ENCODE measurements at regions not wholly inside any gene's neighbourhood (a gene's known extent, or its start where the extent isn't known, plus 50 kb on each side); places are given as distances from the start of the nearest gene placed in this dataset.
"Not testable (repeated sequence)": the region's sequence is repeated elsewhere in the genome, so short reads cannot be mapped to it uniquely, and the experiment has no call there.

DNA sequence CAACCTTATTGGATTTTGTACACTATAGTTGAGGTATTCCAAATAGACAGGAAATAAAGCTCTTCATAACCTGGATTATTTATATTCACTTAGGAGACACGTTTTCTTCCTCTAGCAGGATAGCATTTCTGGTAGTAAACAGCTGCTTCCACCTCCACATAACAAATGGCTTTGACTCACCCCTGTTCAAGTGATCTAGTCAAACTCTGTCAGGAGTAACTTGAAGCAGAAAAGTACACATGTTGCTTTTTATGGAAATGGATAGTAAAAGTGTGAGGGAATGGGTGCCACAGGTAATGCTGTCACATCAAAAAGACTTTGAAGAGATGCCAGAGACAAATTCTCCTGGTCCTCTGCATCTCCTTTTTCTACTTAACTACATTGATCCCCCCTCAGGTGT is 258.7 kb upstream of the SLC7A11 start:
- no peak for DNase-seq (ENCODE audit: low read depth)

DNA sequence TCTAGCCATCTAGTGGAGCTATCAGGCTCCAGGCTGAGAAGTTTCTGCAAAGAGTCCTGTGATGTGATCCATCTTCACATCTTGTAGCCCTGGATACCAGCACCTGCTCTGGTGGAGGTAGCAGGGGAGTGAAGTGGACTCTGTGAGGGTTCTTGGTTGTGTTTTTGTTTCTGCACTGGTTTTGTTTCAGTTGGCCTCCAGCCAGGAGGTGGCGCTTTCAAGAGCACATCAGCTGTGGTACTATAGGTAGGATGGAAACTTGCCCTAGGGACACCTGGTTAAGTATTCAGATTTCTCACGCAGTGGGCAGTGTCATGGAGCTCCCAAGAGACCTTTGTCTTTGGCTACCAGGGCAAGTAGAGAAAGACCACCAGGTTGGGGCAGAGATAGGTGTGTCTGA is 257.5 kb upstream of the SLC7A11 start:
- no peak for DNase-seq (ENCODE audit: low read depth)

DNA sequence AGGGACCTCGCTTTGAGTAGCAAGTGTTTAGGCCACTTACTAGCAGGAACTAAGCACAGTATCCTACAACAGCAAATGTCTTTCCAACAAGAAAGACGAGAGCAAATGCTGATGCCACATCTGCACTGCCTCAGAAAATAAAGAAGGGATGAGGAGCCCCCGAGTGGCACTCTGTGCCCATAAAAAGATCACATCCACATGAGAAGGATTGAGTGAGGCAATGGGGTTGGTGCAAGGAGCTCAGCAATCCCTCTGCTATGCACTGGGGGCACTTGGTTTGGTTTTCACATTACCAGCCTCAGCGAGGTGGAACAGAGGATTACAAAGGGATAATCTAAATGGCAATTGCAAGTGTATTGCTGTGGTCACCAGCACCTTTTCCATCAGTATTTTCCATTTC is 252.8 kb upstream of the SLC7A11 start:
- DNase-seq (ENCODE audit: low read depth), result no peak

DNA sequence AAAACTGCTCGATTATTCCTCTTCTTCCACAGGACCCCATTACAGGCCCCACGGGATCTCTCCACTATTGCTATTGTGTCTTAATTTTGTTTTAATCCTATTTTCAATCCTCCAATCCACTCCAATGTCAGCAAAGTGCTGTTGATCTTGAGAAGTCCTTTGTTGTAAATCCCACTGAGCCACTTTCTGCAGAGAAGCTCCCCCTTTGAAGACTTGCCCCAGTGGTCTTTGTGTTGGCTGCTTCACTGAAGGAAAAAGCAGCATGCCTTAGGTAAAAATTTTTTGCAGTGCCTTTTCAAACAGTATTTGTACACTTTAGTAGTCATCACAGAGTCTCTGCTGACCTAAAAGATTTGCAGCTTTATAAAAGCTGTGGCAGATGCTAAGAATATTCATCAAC is 252.0 kb upstream of the SLC7A11 start:
- DNase-seq (ENCODE audit: low read depth), result no peak

DNA sequence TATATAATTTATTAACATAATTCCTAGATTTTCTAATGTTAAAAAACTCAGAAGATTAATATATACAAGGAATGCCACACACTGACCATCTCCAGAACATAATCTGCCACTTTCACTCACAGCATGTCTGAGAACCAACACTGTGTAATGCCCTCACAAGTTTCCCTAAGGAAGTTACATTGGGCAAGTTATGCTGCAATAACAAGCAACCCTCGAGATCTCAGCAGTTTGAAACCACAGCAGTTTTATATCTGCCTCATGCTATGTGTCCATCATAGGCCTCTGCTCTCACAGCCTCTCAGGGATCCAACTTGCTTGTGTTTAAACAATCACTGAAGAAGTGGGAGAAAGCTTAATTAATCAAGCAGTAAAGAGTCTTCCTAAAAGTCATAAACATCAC is 250.0 kb upstream of the SLC7A11 start:
- no peak for DNase-seq (ENCODE audit: low read depth)

DNA sequence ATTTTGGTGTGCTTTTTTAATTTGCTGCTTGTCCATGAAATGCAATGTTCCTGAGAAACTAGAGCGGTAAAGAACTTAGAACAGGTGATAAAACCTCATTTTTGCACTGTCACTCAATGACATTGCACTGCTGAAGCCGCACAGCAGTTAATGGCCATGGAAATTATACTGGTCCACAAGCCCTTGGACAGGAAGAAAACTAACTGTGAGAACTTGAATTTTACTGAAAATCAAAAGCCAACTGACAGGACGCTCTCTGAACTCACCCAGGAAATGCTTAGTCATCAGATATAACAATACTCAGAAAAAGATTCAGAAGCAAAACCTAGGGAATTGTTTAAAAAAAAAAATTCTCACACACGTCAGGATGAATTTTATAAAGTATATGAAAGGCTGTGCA is 246.4 kb upstream of the SLC7A11 start:
- no peak for DNase-seq (ENCODE audit: low read depth)

DNA sequence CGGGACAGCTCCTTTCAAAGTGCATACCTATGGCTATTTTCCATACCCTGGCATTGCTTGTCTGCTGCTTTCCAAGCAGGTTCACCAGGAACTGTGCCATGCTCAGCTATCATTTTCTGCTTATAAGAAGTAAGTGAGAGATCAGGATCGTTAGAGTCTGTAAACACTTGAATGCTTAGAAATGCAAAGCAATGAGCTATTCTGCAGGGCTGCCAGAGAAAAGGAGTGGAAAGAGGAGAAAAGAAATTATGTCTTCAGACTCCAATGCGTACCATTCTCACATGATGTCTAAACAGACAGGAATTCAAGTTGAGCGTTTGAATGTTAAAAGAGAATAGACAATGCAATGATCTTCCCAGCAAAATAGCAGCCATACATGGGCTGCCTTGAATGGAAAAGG is 245.5 kb upstream of the SLC7A11 start:
- no peak for DNase-seq (ENCODE audit: low read depth)

DNA sequence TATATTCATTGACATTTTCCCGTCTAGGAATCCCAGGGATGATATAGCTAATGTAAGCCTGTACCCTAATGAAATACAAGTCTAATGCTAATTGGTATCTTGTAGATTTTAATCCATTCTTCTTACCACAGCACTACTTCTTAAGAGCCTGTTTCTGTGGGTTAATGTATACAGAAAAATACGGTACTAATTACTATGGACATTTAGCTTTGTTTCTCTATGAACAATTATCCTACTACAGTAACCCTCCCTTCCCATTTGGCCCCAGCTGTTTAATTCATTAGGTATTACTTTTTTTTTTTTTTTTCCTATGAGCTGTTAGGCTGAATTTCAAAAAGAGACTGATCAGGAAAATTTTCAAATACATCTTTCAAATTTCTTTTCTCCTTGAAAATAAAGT is 245.1 kb upstream of the SLC7A11 start:
- no peak for DNase-seq (ENCODE audit: low read depth)

DNA sequence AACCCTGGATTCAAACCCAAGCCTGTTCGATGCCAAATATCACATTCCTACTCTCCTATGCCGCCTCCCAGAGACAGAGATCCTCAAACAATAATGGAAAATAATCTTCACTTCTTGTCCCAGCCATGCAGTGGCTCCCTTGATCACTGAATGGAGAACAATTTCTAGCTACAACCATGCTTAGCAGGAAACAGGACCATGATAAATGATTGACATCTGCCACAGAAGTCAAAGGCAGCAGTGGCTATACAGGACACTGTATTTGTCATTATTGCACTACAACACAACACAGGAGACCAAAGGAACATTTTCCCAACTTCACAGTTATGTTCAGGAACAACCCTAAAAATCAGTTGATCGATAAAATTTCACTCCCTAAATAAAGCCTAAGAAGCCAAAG is 243.3 kb upstream of the SLC7A11 start:
- no peak for DNase-seq (ENCODE audit: low read depth)

DNA sequence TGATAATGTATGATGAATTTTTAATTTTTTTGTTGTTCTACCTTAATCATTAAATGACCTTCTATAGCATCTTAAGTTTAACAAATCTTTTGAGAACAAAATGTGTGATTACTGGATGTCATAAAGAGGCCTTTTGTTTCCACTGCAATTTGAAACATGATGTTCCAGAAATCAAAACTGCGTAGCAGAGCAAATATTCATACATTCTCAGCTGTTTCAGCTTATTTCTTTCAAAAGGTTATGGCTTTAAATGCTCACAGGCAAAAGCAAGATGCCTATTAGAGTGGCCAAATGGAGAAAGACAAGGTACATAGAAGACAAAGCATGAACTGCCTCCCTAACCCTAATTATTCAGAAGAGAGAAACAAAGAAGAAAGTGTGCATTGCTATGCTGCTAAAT is 233.0 kb upstream of the SLC7A11 start:
- DNase-seq (ENCODE audit: low read depth), result no peak

DNA sequence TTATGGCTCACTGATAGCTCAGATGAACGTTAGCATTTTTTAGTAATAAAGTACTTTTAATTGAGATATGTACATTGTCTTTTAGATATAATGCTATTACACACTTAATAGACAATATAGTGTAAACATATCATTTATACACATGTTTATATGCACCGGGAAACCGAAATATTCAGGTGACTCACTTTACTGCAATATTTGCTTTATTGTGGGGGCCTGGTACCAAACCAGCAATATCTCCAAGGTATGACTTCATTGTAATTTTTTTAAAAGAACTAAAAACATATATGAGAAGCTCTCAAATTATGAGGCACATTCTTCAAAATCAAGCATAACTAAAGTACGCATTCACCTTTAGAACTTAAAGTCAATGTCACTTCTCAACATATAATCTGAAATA is 231.2 kb upstream of the SLC7A11 start:
- DNase-seq (ENCODE audit: low read depth), result no peak

DNA sequence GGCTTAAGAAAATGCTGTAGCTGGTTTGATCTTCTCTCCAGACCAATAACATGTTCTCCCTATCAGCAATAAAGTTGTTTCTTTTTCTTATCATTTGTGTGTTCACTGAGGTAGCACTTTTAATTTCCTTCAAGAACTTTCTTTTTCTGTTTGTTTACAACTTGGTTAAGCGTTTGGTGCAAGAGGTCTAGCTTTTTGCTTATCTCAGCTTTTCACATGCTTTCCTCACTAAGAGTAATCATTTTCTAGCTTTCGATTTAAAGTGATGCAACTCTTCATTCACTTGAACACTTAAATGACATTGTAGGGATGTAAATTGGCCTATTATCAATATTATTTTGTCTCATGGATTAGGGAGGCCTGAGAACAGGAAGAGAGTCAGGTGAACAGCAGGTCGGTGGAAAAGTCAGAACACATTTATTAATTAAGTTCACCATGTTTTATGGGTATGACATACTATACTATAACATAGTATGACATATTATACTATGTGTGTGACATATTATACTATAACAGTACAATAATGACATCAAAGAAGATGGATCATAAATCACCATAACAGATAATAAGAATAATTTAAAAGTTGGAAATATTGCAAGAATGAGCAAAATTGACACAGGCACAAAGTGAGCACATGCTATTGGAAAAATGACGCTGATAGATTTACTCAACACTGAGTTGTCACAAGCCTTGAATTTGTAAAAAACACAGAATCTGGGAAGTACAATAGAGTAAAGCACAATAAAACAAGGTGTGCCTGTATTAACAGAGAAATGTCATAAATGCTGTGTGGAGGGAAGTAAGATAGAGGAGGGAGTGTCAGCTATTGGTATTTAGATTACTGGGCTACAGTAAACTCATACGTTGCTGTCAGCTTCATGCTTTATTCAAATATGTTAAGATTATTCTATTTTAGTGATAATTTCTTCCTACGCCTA is 218.6 kb upstream of the SLC7A11 start:
- no peak for DNase-seq (ENCODE audit: low read depth)

DNA sequence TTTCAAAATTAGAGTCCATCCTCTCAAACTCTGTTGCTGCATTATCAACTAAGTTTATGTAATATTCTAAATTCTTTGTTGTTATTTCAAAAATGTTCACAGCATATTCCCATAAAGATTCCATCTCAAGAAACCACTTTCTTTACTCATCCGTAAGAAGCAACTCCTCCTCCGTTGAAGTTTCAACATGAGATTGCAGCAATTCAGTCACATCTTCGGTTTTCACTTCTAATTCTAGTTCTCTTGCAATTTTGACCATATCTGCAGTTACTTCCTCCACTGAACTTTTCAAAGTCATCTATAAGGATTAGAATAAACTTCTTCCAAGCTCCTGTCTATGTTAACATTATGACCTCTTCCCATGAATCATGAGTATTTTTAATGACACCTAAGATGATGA is 216.6 kb upstream of the SLC7A11 start:
- DNase-seq (ENCODE audit: low read depth), result no peak

DNA sequence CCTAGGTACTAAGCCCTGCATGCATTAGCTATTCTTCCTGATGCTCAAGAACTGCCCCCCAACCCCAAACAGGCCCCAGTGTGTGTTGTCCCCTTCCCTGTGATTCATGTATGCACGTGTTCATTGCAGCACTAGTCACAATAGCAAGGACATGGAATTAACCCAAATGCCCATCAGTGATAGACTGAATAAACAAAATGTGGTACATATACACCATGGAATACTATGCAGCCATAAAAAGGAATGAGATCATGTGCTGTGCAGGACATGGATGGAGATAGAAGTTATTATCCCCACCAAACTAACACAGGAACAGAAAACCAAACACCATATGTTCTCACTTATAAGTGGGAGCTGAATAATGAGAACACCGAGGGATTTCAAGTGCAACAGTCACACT is 214.2 kb upstream of the SLC7A11 start:
- DNase-seq (ENCODE audit: low read depth), result not testable (repeated sequence)

DNA sequence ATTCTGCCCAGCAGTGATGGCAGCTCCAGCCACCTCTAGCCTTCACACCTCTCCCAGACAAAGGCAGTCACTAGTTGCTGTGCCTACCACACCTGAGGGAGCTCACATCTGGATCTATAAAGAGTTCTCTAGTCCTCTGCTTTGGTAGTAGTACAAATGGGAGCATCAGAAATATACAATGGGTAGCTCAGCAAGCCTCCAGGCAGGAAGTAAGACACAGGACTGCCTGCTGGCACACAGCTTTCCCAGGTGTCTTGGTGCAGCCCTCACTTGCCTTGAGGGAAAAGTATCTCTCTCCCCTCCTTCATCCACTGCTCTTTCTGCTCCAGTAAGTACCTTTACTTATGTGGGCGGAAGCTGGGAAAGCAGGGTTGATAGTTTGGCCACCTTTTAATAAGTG is 212.9 kb upstream of the SLC7A11 start:
- no peak for DNase-seq (ENCODE audit: low read depth)

DNA sequence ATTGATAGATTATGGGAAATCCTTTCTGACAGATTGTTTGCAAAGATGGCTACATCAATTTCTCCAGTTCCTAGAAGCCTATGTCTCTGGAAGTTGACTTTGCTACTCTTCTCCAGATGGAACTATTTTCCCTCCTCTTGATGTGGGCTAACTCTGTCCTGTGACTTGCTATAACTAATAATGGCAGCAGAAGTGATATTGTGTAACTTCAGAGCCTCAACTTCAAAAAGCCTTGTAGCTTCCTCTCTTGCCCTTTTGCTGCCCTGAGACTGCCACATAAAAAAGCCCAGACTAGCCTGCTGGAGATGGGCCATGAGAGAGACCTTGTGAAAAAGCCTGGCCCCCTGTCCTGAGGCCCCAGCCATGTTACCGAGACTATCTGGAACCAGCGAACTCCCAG is 210.7 kb upstream of the SLC7A11 start:
- DNase-seq (ENCODE audit: low read depth), result no peak

DNA sequence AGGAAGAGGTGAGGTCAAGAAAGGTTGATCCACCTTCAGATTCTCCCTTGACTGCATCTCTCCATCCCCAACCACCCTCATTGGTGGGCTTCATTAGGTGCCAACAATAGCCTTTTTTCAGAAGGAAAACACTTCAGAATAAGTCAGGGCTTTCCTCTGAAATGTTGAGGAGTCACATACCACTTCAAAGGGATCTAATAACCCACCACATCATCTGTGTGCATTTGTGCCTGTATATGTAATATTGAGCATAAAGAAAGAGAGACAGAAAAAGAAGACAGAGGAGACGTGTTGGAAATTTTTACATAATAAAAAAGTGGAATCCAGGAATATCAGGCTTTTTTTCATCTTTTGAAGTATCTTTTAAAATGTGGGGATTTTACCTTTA is 209.1 kb upstream of the SLC7A11 start:
- DNase-seq (ENCODE audit: low read depth), result no peak

DNA sequence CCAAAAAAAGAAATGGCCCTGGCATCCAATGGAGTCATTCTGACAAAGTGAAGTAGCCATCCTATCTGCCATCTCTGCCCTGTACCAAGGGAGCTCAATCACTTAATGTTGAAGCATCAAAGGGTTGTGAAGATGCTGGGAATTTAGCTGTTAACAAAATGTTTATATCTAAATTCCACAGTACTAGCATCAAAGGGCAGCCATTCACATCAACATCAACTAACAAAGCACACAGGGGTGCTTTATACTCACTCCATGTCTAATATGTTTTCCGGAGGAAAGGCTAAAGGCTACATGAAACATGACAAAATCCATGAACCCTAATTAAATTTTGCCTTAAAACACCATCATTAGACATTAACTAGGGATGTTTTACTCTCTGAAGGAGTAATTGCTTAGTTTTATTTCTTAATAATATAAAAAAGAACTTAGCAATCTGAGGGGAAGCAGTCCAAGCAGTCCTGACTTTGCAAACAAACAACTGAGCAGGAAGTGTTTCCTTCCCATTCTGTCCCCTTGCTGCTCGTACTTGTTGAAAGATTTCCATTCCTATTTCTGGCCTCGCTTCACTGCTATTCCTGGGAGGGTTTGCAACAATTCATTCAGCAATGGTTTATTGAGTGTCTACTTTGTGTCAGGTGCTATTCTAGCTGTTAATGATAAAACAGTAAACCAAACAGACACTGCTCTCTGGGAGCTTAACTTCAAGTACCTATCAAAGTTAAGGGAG is 208.6 kb upstream of the SLC7A11 start:
- DNase-seq (ENCODE audit: low read depth), result no peak

DNA sequence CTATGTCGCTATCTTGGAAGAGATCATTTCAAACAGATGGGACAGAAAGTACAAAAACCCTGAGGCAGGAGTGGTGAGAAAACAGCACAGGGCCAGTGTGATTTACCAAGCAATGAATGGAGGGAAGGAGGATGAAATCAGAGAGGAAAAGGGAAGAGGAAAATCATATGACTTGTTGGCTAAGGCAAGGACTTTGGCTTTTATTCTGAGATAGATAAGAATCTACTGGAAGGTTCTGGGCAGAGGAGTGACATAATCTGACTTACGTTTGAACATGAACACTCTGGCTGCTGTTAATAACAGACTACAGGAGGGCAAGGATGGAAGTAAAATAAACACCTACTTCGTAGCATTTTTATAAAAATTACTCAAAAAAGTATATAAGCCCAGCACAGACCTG is 207.8 kb upstream of the SLC7A11 start:
- DNase-seq (ENCODE audit: low read depth), result no peak

DNA sequence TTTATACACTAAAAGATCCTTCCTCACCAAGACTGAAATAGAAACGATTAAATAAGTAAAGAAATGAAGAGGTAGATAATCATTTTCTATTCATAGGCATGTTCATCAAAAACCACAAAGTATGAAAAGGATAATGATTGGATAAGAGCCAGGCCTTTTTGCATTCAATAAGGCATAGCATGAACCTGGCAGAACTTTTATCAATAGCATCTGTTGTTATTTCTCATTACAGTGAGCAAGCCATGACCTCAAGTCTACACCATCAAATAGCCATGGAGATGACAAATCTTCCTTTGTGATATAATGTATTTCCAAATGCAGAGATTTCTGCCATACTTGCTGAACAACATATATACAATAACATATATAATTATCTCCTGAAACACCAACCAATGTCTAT is 206.0 kb upstream of the SLC7A11 start:
- DNase-seq (ENCODE audit: low read depth), result no peak

DNA sequence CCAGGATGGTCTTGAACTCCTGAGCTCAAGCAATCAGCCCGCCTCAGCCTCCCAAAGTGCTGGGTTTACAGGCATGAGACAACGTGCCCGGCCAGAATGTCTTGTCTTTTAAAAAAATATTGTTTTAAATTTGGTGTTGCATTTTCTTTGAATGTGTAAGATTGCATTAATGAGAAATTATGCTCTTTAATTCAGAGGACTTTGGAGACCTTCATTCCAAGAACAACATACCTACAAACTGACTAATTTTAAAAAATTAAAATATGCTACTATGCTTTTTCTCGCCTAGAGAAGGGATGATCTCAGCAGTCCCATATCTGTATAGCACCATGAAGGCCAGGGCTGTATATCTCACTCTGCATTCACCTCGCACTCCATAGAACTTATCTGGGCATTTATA is 204.3 kb upstream of the SLC7A11 start:
- DNase-seq (ENCODE audit: low read depth), result no peak

DNA sequence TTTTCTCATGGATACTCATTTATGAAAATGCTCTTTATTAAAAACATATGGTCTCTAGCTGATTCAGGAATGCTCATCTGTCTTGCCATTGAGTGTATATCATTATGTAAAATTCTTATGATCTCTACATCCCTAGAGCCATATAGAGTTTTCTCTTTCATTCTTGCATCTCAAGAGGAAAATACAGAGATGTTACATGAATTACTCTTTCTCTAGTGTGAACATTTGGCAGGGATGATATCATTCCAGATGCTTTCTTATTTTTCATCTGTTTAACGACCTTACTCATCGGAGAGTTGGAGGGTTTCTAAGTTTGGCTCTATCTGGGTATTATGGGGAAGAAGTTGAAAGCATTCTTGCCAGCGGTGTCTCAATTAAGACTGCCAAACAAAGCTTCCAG is 202.9 kb upstream of the SLC7A11 start:
- DNase-seq (ENCODE audit: low read depth), result no peak

DNA sequence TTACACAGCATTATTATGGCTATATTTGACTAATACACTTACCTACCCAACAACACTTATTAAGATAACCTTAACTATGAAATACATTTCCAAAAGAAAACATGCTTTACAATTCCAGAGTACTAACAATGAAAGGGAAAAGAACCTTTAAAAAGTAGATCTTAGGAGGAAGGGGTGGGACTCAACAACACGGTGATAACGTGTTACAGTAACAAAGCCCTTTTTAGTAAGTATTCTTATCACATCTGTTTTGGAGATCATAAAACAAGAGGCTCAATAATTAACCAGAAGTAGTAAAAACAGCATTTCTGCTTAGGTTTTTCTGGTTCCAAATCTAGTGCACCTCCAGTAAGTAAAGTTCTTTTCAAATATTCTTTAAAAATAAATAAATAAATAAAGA is 202.1 kb upstream of the SLC7A11 start:
- DNase-seq (ENCODE audit: low read depth), result no peak

DNA sequence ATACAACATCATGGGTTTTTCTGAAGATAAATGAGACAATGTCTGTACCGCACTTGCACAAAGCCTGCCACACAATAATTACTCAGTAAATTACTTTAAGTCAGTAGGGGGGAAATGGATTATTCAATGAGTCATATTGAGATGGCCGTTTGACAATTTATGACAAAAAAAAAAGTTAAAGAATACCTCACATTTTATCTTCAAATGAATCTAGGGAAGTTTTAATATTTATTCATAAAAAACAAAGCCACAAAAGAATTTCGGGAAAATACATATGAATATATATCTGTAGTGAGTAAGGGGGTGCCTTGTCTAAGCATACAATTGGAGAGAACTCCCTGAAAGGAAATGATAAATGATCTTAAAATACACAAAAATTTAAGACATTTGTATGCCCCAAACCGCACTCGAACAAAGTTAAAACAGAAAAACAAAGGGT is 197.0 kb upstream of the SLC7A11 start:
- no peak for DNase-seq (ENCODE audit: low read depth)

All from activated T-cell treated with anti-CD3 and anti-CD28 coated beads for 24 hours (primary cell).